ENCODE measurements at regions not wholly inside any gene's neighbourhood (a gene's known extent, or its start where the extent isn't known, plus 50 kb on each side); places are given as distances from the start of the nearest gene placed in this dataset.

- DNase-seq (ENCODE audit: low read depth) = no peak
- TF ChIP-seq CTCF (conservative IDR thresholded peaks at IDR 0.05; ENCODE audit: control insufficient read depth, insufficient read depth, low read depth, low read length) = no peak
- H3K4me3 ChIP-seq (ENCODE audit: control insufficient read depth, low read depth, low read length) = no peak overlapping the region
Observed at GRCh38 chr6:67184405-67184804, 1450.7 kb upstream of the ADGRB3 start.

GRCh38 chr6:67175101-67175500, 1460.0 kb upstream of the ADGRB3 start:
- TF ChIP-seq CTCF (conservative IDR thresholded peaks at IDR 0.05; ENCODE audit: control insufficient read depth, insufficient read depth, low read depth, low read length) = no peak
- H3K4me3 ChIP-seq (ENCODE audit: control insufficient read depth, low read depth, low read length) = no peak overlapping the region
- DNase-seq (ENCODE audit: low read depth) = no peak

GRCh38 chr6:67165606-67166005, 1458.6 kb upstream of the EYS start:
- H3K4me3 ChIP-seq (ENCODE audit: control insufficient read depth, low read depth, low read length) = no peak overlapping the region
- TF ChIP-seq CTCF (conservative IDR thresholded peaks at IDR 0.05; ENCODE audit: control insufficient read depth, insufficient read depth, low read depth, low read length) = no peak
- no peak for DNase-seq (ENCODE audit: low read depth)

GRCh38 chr6:67160820-67161219, 1453.8 kb upstream of the EYS start:
- no peak for DNase-seq (ENCODE audit: low read depth)
- no peak overlapping the region for H3K4me3 ChIP-seq (ENCODE audit: control insufficient read depth, low read depth, low read length)
- TF ChIP-seq CTCF (conservative IDR thresholded peaks at IDR 0.05; ENCODE audit: control insufficient read depth, insufficient read depth, low read depth, low read length) = no peak

- no peak for DNase-seq (ENCODE audit: low read depth)
- no peak for TF ChIP-seq CTCF (conservative IDR thresholded peaks at IDR 0.05; ENCODE audit: control insufficient read depth, insufficient read depth, low read depth, low read length)
- no peak overlapping the region for H3K4me3 ChIP-seq (ENCODE audit: control insufficient read depth, low read depth, low read length)
Observed at GRCh38 chr6:67141005-67141404, 1434.0 kb upstream of the EYS start.

GRCh38 chr6:67133973-67134372, 1426.9 kb upstream of the EYS start:
- no peak for TF ChIP-seq CTCF (conservative IDR thresholded peaks at IDR 0.05; ENCODE audit: control insufficient read depth, insufficient read depth, low read depth, low read length)
- H3K4me3 ChIP-seq (ENCODE audit: control insufficient read depth, low read depth, low read length) = no peak overlapping the region
- DNase-seq (ENCODE audit: low read depth) = no peak

- no peak for TF ChIP-seq CTCF (conservative IDR thresholded peaks at IDR 0.05; ENCODE audit: control insufficient read depth, insufficient read depth, low read depth, low read length)
- DNase-seq (ENCODE audit: low read depth) = peak; percentile 5
- H3K4me3 ChIP-seq (ENCODE audit: control insufficient read depth, low read depth, low read length) = no peak overlapping the region
Observed at GRCh38 chr6:67131827-67132226, 1424.8 kb upstream of the EYS start.
